GM19395 (cell line): ENCODE measurements at regions not wholly inside any gene's neighbourhood (a gene's known extent, or its start where the extent isn't known, plus 50 kb on each side); places are given as distances from the start of the nearest gene placed in this dataset.
"Not testable (repeated sequence)": the region's sequence is repeated elsewhere in the genome, so short reads cannot be mapped to it uniquely, and the experiment has no call there.

Experiments
- ATAC-seq: cut with Tn5 transposase; IDR thresholded peaks from one replicate; pipeline ENCODE4 v1.9.1; 2021; ENCODE audit warnings: mild to moderate bottlenecking, moderate library complexity; ENCODE audit not compliant: unreplicated experiment

DNA sequence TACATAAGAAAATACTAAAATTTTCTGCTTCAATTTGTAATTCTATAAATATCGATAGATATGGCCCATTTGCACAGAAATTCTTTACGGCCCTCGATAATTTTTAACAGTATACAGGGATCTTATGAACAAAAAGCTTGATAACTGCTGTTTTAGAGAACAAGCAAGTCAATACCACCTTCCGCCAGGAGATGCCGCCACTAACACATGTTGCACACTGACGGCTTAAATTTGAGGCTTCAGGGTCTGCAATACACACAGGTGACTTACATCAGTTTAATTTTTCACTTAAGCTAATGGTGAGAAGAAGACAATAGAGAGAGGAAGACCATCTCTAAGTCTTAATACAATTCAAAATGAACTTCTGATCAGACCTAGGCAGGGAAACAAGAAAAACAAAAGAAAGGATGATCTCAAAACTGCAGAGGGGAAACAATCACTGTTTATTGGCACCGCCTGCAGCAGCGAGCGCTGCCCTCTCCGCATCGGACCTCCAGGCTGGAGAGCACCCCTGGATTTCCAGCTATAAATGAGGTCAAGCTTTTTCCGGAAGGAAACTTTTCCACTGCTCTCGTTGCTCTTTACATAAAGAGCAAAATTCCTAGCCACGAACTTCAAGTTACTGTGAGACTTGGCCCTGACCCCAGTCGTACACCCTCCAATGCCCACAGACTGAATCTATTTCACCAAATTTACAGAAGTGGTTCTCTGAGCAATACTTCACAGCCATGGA, 53.9 kb downstream of the OTOR start:
- ATAC-seq = peak; percentile 63

DNA sequence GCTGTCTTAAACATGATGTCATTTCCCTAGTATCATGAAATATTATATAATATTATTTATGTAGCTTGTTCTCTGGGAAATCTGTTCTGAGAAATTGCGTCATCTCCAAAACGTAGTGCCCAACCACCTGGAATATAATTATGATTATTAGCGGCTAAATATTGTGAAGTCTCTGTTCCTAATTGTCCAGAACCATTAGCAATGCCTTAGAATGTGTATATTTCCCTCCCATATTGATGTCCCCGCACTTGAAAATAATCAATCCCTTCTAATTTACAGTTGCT, 54.4 kb downstream of the OTOR start:
- no peak for ATAC-seq

DNA sequence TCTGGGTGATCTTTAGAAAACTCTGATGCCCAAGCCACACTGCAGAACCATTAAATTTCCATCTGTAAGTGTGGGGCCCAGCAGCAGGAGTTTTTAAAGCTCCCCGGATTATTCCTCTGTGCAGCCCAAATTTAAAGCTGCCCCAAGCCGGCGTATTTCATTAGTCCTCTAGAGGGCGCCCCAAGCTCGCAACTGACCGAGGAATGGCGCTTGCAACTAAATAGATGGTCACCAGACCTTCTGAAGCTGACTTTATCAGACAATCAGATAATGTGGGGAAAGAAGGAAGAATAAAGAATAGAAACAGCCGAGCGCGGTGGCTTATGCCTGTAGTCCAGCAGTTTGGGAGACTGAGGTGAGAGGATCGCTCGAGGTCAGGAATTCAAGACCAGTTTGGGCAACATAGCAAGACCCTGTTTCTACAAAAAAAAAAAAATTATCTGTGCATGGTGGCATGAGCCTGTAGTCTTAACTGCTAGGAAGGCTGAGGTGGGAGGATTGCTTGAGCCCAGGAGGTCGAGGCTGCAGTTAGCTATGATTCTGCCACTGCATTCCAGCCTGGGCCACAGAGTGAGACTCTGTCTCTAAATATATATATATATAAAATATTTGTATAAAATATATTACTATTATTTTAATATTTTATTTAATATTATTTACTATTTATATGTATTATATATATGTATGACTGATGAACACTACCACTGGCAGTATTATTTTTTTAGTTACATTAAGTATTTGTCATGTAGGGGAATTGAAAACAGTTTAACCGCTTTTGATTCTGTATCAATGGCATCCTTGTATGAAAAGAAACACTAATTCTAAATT, 56.0 kb downstream of the OTOR start:
- peak; percentile 60 for ATAC-seq

DNA sequence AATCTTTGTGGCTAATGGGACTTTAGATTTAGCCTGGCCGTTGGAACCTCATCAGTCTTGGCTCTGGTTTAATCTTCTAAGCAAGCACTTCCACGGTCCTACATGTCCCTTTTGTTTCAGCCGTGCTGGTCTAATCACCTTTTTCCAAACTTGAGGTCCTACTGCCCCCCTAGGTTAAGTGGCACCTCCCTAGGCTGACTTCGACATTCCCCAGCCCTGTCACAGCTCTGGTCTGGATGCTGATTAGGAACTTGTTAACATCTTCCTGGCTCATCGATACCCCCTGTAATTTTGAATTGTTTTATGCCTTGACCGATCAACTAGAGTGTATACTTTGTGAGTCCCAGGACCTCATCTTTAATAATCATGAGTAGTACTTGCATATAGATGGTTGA, 56.6 kb downstream of the OTOR start:
- no peak for ATAC-seq

DNA sequence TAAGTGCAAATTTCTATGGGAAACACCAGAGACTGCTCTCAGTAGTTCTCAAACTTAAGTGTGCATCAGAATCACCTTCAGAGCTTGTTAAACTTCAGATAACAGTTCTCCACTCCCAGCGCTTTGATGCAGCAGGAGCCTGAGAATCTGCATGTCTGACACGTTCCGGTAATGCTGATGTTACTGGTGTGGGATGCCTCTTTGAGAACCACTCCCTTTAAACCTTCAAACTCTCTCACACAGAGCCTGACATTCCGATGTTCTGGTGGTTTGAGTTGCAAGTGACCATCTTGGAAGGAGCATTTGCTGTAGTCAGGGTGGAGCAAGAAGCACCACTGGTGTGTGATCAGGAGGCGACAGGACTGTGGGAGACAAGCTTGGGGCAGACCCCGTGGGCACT, 57.9 kb downstream of the OTOR start:
- ATAC-seq = no peak

DNA sequence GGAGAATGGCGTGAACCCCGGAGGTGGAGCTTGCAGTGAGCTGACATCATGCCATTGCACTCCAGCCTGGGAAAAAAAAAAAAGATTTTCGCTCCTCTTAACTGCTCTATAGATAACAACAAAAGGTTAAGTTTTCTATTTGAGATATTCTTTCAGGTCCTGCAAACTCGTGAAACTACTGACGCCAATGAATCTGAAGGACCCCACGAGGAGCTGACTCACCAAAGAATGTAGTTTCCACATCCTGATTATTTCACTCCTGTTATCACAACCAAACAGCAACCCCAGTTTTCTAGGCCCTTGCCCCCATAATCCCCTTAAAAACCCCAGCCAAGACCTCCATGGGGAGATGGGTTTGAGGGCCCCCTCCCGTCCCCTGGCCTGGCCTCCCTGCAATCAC, 58.7 kb downstream of the OTOR start:
- ATAC-seq = no peak

DNA sequence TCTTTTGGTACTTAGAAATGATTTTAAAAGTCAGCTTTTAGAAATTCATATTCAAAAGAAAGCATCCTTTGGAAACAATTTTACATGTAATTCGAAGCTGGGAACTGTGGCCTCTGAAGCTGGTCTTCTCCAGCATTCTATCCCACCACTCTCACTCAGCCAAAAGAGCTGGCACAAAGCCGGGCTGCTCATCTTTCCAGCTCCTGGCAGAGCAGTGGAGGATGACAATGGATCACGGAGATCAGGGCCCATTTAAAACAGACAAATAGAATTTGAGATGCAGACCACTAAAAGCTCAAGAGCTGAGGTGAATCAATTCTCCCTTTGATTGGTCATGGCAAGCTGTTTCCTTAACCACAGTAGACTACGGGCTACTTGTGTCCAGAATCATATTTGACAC, 60.6 kb downstream of the OTOR start:
- ATAC-seq = no peak

DNA sequence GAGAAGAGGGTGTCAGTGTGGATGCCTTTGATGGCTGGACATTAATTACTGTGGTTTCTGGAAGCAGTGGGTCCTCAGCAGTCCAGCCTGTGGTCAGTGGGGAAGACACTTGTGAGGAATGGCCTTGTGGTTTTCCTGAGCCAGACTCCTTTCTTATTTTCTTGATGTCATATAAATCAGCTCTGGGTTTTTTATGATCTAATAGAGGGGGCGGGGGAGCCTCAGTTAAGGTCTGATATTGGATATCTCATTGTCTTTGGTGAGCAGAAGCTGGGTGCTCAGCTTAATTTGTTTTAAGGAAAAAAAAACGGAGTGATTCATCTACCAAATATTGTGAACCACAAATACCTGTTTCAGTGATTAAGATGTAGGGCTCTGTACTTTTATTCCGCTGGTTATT, 62.1 kb downstream of the OTOR start:
- no peak for ATAC-seq

DNA sequence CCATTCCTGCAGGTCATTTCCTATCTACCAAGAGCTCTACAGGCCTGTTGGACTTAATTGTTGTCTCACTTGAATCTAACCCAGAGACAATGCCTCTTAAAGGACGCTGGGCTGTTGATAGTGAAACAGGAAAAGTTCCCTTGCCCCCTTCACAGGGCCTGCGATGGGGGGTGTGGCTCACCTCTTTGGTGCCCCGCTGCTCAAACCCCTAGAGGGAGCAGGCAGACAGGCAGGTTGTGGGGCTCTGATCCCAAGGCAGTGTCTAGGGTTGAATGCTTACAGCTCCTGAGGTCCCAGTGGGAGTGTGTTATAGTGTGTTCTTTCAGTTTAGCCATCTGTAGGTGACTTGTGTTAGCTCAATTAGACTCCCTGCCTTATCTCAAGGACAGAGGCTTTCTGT, 68.0 kb downstream of the OTOR start:
- ATAC-seq = no peak

DNA sequence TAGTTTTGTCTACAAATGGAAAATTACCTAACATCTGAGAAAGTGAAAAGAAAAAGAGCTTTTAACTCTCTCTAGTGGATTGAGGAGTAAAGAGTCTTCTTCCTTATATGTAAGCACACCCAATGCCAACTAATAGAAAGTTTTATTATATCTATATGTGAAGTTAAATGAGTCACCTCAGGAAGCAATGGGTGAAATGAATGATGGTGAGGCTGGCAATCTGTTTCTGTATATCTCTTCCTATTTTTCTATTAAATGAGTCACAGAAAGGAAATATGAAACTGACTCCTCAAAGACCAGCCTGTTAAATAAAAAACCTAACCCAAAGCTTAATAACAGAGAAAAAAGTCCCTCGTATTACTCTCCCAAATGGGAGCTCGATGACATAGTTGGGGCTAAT, 71.3 kb downstream of the OTOR start:
- ATAC-seq = no peak

DNA sequence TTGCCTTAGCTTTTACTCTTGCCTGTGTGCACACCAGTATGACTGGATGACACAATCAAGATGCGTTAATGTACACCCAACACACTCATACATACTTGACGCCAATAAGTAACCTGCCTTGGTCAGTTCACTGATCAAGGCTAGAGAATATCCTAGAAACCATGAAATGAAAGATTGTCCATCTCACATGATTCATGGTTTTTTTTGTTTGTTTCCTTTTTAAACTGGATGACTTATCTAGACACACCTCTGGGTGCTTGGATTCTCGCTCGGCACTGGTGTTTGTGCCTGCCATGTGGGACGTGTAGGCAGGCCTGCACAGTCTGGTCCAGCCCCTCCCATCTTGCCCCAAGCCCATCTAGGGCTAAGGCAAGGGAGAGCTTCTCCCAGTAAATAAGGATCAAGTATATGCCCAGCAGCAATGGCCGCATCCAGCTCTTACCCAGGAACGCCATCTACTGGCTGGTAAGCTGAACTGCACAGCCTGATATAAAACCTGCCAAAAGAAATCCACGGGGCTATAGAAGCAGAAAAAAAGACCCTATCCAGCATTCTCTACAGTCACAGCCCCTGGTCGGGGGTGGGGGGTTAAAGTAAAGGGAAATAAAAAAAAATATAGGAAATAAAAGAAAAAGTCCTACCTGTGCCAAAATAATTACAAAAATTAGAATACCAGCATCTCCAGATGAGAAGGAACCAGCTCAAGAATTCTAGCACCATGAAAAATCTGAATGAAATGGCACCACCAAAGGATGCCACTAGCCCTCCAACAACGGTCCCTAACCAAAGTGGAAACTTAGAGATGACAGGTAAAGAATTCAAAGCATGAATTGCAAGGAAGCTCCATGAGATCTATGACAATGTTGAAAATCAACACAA, 73.3 kb downstream of the OTOR start:
- ATAC-seq = peak; percentile 80

DNA sequence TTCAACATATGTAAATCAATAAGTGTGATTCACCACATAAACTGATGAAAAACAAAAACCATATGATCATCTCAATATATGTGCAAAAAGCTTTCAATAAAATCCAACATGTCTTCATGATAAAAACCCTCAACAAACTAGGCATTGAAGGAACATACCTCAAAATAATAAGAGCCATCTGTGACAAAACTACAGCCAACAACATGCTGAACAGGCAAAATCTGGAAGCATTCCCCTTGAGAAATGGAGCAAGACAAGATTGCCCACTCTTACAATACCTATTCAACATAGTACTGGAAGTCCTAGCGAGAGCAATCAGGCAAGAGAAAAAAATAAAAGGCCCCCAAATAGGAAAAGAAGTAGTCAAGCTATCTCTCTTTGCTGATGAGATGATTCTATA, 76.5 kb downstream of the OTOR start:
- no peak for ATAC-seq

DNA sequence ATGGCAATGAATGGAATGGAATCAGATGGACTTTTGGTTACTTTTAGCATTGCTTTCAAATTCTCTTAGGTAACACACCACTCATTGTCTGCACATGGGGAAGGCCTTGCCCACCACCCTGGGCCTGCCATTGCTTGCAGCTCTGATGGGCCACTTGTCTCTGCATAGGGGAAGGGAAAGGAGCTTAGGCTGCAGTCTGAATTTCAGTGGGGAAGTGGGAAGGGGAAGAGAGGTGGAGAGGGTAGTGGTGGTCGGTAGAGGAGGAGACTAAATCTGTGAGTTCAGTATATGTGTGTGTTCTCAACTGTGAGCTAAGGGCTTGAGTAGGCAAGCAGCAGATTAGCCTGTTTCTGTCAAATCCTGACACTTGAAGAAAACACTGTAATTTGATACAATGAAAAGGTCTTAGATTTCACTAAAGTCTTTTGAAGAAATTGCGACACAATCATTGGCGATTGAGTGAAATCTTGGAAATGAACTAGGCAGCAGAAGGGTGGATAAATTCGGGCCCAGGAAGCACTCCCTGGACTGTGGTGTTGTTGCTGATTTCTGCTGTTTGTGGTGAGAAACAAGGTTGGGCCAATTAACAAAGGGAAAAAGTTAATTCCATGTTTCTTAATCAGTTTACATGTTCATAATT, 80.6 kb downstream of the OTOR start:
- ATAC-seq = no peak

DNA sequence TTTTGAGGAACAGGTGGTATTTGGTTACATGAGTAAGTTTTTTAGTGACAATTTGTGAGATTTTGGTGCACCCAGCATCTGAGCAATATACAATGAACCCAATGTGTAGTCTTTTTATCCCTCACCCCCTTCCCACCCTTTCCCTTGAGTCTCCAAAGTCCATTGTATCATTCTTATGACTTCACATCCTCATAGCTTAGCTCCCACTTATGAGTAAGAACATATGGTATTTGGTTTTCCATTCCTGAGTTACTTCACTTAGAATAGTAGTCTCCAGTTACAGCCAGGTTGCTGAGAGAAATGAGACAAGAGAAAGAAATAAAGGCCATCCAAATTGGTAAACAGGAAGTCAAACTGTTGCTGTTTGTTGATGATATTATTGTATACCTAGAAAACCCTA, 87.5 kb downstream of the OTOR start:
- not testable (repeated sequence) for ATAC-seq

DNA sequence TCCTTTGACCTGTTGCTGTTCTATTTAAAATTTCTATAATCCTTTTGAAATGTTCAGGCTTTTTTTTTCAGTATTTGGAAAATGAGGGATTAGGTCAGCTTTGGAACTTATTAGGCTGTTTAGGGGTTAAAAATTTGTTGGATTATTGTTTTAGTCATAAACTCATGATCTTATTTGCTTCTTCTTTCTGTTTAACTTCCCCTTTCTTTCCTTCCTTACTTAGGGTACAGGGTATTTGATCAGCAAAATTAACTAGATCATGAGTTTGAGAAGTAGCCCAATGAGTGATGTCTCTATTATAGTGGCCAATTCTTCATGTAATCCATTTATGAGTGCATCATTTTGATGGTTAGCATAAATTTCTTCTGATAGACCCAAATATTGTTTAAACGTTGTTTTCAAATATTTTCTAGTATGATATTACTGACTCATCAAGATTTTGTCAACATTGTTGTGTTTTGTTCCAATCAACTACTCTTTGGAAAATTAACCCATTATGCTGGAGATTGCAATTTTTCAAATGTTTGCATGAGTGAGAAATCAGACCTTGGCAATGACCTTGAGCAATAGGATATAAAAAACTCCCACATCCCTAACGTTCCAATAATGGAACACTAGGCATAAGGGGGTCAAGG, 94.4 kb downstream of the OTOR start:
- ATAC-seq = no peak

DNA sequence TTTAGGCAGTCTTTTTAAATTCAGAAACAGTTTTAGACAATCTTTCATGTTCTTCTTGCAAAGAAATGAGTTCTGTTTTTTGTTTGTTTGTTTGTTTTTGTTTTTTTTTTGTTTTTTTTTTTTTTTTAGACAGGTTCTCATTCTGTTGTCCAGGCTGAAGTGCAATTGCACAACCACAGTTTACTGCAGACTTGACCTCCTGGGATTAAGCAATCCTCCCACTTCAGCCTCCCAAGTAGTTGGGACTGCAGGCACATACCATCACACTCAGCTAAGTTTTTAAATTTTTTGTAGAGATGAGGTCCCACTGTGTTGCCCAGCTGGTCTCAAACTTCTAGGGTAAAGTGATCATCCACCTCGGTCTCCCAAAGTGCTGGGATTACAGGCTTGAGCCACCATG, 96.2 kb downstream of the OTOR start:
- no peak for ATAC-seq

DNA sequence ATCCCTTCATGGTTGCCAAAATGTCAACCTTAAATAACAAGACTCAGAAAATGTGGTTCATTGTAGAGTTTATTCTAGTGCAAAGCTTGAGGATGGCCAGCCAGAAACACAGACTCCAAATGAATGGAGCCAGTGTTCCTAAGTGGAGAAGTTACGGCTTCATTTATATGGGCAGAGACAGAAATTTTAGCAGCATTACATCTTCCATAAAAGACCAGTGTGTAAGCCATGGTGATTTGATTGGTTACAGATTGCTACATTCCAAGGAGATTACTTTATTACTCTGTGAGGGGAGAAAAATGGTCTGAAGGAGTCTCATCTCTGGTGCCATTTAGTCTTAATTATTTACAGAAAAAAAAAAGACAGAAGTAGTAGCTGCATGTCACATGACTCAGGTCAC, 97.8 kb downstream of the OTOR start:
- ATAC-seq = no peak

DNA sequence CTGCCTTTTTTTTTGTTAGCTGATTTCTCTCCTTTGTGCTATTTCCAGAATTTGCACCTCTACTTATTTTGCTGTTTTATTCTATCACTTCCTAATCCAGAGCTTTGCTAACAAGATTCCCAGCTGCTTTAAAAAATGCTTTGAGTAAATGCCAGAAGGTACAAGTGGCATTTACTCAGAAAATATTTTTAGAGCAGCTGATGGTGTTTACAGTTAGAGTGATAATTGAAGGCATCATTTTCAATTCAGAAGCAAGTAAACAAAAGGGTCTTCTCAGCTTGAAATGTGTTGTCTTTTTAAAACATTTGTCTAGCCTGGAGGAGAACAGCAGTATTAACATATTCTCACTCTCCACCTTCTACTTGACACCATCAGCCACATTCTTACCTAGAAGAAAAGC, 99.9 kb downstream of the OTOR start:
- no peak for ATAC-seq

DNA sequence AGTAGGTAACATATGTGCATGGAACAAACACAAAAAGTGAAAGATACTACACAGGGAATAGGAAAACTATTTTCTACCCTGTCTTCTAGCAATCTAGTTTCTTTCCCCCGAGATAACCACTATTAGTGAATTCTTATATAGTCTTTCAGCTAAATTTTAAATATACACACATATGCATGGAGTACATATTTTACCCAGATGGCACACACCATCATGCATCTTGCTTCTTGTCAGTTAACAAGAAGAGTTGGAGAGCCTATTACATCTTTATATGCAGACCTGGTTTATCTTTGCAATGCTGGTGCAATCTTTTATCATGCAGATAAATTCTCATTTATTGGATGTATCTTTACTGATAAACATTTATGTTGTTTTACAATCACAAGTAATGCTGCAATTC, 100.4 kb downstream of the OTOR start:
- no peak for ATAC-seq

DNA sequence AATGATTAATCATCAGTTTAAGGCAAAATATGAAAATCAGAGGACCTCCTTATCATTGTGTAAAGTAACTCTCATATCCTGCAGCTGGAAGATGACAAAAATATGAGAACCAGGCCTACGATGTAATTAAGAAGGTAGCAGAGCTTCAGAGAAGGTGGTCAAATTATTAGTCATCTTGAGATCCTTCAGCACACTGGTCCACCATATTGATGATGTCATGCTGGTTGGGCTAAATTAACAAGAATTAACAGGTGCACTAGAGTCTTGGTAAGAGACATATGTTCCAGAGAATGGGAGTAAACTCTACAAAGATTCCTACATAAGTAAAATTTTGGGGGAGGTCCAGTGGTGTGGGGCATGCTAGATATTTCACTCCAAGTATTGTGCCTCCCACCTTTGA, 112.8 kb downstream of the OTOR start:
- ATAC-seq = no peak

DNA sequence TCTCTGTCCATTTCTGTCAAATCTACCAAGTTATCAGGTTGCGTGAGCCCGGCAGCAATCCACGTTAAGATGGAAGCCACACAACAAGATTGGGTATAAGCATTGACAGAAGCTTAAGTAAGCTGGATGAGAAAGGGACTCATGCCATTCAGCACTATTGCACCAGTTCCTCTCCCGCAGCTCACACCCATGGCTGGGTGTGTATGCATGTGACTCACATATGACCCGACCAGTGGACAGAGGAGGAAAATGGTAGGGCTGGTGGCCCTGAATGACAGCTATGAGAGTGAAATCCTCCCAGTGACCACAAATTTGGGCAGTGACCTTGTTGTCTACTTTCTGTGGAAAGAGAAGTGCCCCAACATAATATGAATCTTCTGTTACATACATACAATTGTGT, 113.5 kb downstream of the OTOR start:
- no peak for ATAC-seq
